Psoas muscle (tissue), 7 donors: ENCODE measurements at regions not wholly inside any gene's neighbourhood (a gene's known extent, or its start where the extent isn't known, plus 50 kb on each side); places are given as distances from the start of the nearest gene placed in this dataset.

Source experiments
- ATAC-seq, 4 donors: fragments of 200-7000 bp; cut with Tn5 transposase; one replicate each; pipeline ENCODE4 v1.9.1; 2020; ENCODE audit warnings: moderate library complexity in 3 of 4, mild to moderate bottlenecking in 2 of 4
- DNase-seq, 2 donors: peaks; one replicate each; pipeline ENCODE4 v3.0.0-alpha.2; 2020
- H3K27ac ChIP-seq: fragments of 200-600 bp; one replicate; pipeline ENCODE4 v1.8.0; 2022
- H3K27me3 ChIP-seq, 3 donors: fragments of 200-600 bp in 1 of 3; one replicate each; pipeline versions ENCODE4 v1.6.1 to v1.8.0; 2013 to 2022; ENCODE audit warnings: low read length in 2 of 3, mild to moderate bottlenecking in 2 of 3, moderate library complexity in 1 of 3; ENCODE audit not compliant: insufficient read depth in 3 of 3
- H3K36me3 ChIP-seq, 2 donors: fragments of 200-600 bp in 1 of 2; one replicate each; pipeline versions ENCODE4 v1.6.1 to v1.8.0; 2013 to 2022; ENCODE audit warnings: low read depth in 1 of 2, mild to moderate bottlenecking in 1 of 2, moderate library complexity in 1 of 2; ENCODE audit not compliant: insufficient read depth in 1 of 2
- H3K4me1 ChIP-seq: fragments of 200-600 bp; one replicate; pipeline ENCODE4 v1.8.0; 2022
- H3K4me3 ChIP-seq: fragments of 200-600 bp; one replicate; pipeline ENCODE4 v1.8.0; 2022; ENCODE audit warnings: mild to moderate bottlenecking
- H3K9me3 ChIP-seq: fragments of 200-600 bp; one replicate; pipeline ENCODE4 v1.8.0; 2022
- WGBS, 3 donors: extraction: QIAGEN DNeasy Blood & Tissue Kit; methylation state at CpG; one replicate each; pipeline versions ENCODE4 v1.1.6 to v1.1.7; 2013; 5-methylcytosine and 5-hydroxymethylcytosine counted together
- intact Hi-C, 2 donors: fragments of 100-400 bp; cut with DNase I; formaldehyde crosslinking; loops; one replicate each; pipeline versions ENCODE4 v1.11.0 to v1.14.2; 2022
- TF ChIP-seq, protein P1 (sequence below): fragments of 200-600 bp; IDR thresholded peaks from one replicate; pipeline ENCODE4 v1.8.0; 2022; ENCODE audit warnings: antibody characterized with exemption
- donor health status: healthy with polysubstance abuse.
- donor health status: DM: no; HTN: no; CAD: no; lungs with moderate emphysema.
- donor health status: Bipolar disorder and iron deficiency.
- donor health status: healthy.
- donor health status: DM: yes; HTN: yes; CAD: no.
- donor health status: DM: no; HTN: no; CAD: no.
- donor health status: DM: yes; HTN: yes; CAD: no.

DNA sequence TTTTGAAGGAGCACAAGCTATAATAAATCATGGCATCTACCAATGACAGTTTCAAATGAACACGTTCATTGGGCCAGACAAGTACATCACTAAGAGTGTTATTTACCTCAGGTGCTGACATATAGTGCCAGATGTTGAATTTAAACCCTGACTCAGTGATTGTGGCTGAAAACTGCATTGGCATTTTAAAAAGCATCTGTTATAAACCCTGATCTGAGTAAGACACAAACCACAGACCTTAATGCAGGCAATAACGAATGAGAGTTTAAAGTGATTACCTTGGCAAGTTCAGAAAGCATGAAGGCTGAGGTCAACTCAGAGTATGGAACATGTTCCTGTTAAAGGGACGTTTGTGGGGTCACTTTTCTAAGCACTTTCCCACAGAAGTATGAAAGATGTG is 865.1 kb upstream of the TMPRSS15 start:
- TF ChIP-seq, protein P1, sequence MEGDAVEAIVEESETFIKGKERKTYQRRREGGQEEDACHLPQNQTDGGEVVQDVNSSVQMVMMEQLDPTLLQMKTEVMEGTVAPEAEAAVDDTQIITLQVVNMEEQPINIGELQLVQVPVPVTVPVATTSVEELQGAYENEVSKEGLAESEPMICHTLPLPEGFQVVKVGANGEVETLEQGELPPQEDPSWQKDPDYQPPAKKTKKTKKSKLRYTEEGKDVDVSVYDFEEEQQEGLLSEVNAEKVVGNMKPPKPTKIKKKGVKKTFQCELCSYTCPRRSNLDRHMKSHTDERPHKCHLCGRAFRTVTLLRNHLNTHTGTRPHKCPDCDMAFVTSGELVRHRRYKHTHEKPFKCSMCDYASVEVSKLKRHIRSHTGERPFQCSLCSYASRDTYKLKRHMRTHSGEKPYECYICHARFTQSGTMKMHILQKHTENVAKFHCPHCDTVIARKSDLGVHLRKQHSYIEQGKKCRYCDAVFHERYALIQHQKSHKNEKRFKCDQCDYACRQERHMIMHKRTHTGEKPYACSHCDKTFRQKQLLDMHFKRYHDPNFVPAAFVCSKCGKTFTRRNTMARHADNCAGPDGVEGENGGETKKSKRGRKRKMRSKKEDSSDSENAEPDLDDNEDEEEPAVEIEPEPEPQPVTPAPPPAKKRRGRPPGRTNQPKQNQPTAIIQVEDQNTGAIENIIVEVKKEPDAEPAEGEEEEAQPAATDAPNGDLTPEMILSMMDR = no peak
- WGBS, 3 donors = 32 to 65% (median 38%) methylated on average over 3 of the region's 3 CpGs
- Histone ChIP-seq H3K27ac (no peak overlapping the region), H3K36me3 (no peaks in the 10 kb centered on the region), H3K9me3 (no peaks in the 10 kb centered on the region), H3K4me3 (no peak overlapping the region), H3K27me3 (no peaks in the 10 kb centered on the region), H3K4me1 (no peaks in the 10 kb centered on the region)
- intact Hi-C loops = no loop called here
- DNase-seq (no peak), ATAC-seq (no peak)

DNA sequence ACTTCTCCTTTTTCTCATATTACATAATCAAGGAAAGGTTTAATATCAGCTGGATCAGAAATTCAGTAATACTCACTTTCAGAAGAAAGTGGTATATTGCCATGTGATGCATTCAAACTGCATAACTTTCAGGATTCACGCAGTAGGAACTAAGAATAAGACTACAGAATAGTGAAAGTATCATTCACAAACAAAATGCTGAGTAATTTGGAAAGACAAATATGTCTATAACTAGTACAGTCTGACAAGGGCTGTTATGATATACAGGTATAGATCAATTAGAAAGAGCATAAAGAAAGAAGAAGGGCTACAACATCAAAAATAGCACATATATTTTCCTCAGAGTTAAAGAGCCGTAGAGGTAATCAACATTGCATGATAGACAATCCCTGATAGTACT is 871.5 kb upstream of the TMPRSS15 start:
- Histone ChIP-seq H3K36me3 (no peaks in the 10 kb centered on the region), H3K9me3 (no peaks in the 10 kb centered on the region), H3K27me3 (no peaks in the 10 kb centered on the region), H3K27ac (no peak overlapping the region), H3K4me3 (no peak overlapping the region), H3K4me1 (no peaks in the 10 kb centered on the region)
- WGBS, 3 donors = 92 to 95% (median 93%) methylated on average over 2 of the region's 2 CpGs
- intact Hi-C loops = no loop called here
- DNase-seq (no peak), ATAC-seq (no peak)
- TF ChIP-seq, protein P1 = no peak

DNA sequence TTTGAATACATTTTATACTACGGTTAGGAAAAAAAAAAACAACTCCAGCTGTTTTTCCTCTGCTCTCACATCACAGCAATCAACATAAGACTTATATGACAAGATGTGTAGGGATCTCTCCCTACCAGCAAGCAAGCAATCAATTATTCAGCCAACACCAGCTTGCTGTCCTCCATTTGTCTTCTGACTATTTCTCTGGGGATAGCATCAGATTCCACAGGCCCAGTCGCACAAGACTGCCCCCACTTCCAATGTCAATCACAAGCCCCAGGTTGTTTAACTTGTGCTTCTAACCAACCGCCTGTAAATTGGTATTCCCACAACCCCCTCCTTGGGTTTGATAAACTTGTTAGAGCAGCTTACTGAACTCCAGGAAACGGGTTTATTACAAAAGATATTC is 873.1 kb upstream of the TMPRSS15 start:
- TF ChIP-seq, protein P1 = no peak
- 57 to 62% (median 59%) methylated on average over 4 of the region's 4 CpGs for WGBS, 3 donors
- ATAC-seq = no peak
- no peaks in the 10 kb centered on the region for H3K36me3 ChIP-seq
- H3K27ac ChIP-seq = no peak overlapping the region
- DNase-seq = no peak
- H3K9me3 ChIP-seq = no peaks in the 10 kb centered on the region
- no peaks in the 10 kb centered on the region for H3K4me1 ChIP-seq
- no peaks in the 10 kb centered on the region for H3K27me3 ChIP-seq
- no peak overlapping the region for H3K4me3 ChIP-seq
- intact Hi-C loops = no loop called here

DNA sequence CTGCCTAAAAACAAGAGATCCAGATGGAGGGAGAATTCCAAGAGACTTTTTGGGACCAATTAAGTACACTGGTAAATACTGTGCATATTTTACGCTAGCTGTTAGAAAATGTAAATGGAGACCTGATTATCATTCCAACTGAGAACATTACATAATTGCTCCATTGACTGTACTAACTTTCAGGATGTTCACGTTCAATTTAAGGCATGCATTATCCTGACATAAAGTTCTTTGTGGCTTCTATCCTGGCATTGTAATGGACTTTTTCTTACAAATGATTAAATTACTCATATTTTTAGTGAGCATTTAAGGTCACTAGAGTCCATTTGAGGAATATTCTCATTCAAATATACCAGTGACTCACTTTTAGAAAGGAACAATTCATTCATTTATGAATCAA is 883.3 kb upstream of the TMPRSS15 start:
- Histone ChIP-seq H3K4me1 (no peaks in the 10 kb centered on the region), H3K4me3 (no peak overlapping the region), H3K9me3 (no peaks in the 10 kb centered on the region), H3K27me3 (no peaks in the 10 kb centered on the region), H3K27ac (no peak overlapping the region), H3K36me3 (no peaks in the 10 kb centered on the region)
- DNase-seq (no peak), ATAC-seq (no peak)
- intact Hi-C loops = no loop called here
- 57 to 58% (median 58%) methylated on average over 2 of the region's 2 CpGs for WGBS, 3 donors
- TF ChIP-seq, protein P1 = no peak

DNA sequence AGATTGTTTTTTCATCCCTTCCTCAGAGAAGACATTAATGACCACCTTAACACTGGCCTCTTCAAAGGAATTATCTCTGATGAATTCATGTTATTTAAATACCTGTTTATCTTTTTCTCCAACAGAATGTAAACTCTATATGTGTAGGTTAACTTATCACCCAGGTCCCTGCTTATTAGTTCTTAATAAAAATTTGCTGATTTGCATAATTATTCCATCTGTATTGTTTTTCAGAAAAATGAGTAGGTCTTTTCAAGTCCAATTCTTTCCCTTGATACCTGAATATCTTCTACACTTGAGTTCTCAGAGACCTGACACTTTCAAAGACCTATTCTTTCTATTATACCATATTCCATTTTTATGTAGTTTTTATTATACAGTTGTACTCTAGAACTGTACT is 886.7 kb upstream of the TMPRSS15 start:
- ATAC-seq (no peak), DNase-seq (no peak)
- TF ChIP-seq, protein P1 = no peak
- no peaks in the 10 kb centered on the region for H3K4me1 ChIP-seq
- intact Hi-C loops = no loop called here
- H3K9me3 ChIP-seq = no peaks in the 10 kb centered on the region
- no peak overlapping the region for H3K4me3 ChIP-seq
- H3K27me3 ChIP-seq = no peaks in the 10 kb centered on the region
- no peak overlapping the region for H3K27ac ChIP-seq
- no peaks in the 10 kb centered on the region for H3K36me3 ChIP-seq
